Loucy (cell line): ENCODE measurements at regions not wholly inside any gene's neighbourhood (a gene's known extent, or its start where the extent isn't known, plus 50 kb on each side); places are given as distances from the start of the nearest gene placed in this dataset.

Experiments
- H2AFZ ChIP-seq: fragments of 200-600 bp; sonication (generic); 2 replicates; pipeline ENCODE4 v1.6.0; 2016; ENCODE audit warnings: antibody characterized with exemption, mild to moderate bottlenecking, low read length, moderate library complexity
- H3F3A ChIP-seq: fragments of 200-600 bp; 2 replicates; pipeline ENCODE4 v1.6.0; 2016; ENCODE audit warnings: antibody characterized with exemption, low read depth, mild to moderate bottlenecking
- H3K27me3 ChIP-seq: fragments of 200-600 bp; sonication (generic); 2 replicates; pipeline ENCODE4 v1.6.1; 2014; ENCODE audit warnings: low read length, mild to moderate bottlenecking; ENCODE audit not compliant: insufficient read depth, poor library complexity, severe bottlenecking
- H3K36me3 ChIP-seq: fragments of 200-600 bp; sonication (generic); 2 replicates; pipeline ENCODE4 v1.6.1; 2016; ENCODE audit warnings: low read length; ENCODE audit not compliant: insufficient read depth
- H3K4me1 ChIP-seq: fragments of 200-600 bp; sonication (generic); 2 replicates; pipeline ENCODE4 v1.5.1; 2014; ENCODE audit warnings: low read length, mild to moderate bottlenecking; ENCODE audit not compliant: insufficient read depth, poor library complexity, severe bottlenecking
- H3K4me2 ChIP-seq: fragments of 200-600 bp; sonication (generic); 2 replicates; pipeline ENCODE4 v1.6.0; 2014; ENCODE audit warnings: antibody characterized with exemption, low read length, low read depth, mild to moderate bottlenecking; ENCODE audit not compliant: poor library complexity, severe bottlenecking
- H3K4me3 ChIP-seq: fragments of 200-600 bp; sonication (generic); 2 replicates; pipeline ENCODE4 v1.5.1; 2014; ENCODE audit warnings: low read length, mild to moderate bottlenecking, mixed read lengths; ENCODE audit not compliant: poor library complexity, severe bottlenecking
- H3K79me2 ChIP-seq: fragments of 200-600 bp; sonication (generic); 2 replicates; pipeline ENCODE4 v1.6.1; 2014; ENCODE audit warnings: low read length; ENCODE audit not compliant: insufficient read depth
- H3K9ac ChIP-seq: fragments of 200-600 bp; sonication (generic); 2 replicates; pipeline ENCODE4 v1.6.0; 2014; ENCODE audit warnings: mild to moderate bottlenecking, low read depth, low read length, moderate library complexity; ENCODE audit not compliant: poor library complexity, severe bottlenecking
- H3K9me2 ChIP-seq: fragments of 200-600 bp; sonication (generic); replicated peaks from 2 replicates; pipeline ENCODE4 v1.6.1; 2016; ENCODE audit warnings: low read depth, low read length, mixed read lengths
- H3K9me3 ChIP-seq: fragments of 200-600 bp; sonication (generic); 2 replicates; pipeline ENCODE4 v1.6.1; 2014; ENCODE audit warnings: mild to moderate bottlenecking, antibody characterized with exemption, low read length, low read depth; ENCODE audit not compliant: insufficient read depth
- H4K20me1 ChIP-seq: fragments of 200-600 bp; sonication (generic); 2 replicates; pipeline ENCODE4 v1.6.0; 2014; ENCODE audit warnings: antibody characterized with exemption, low read length, mild to moderate bottlenecking; ENCODE audit not compliant: insufficient read depth, poor library complexity, severe bottlenecking
- CTCF ChIP-seq: fragments of 200-600 bp; sonication (generic); conservative IDR thresholded peaks from 2 replicates; pipeline ENCODE4 v1.5.1; 2014; ENCODE audit warnings: mild to moderate bottlenecking, antibody characterized with exemption, low read length
- EZH2phosphoT487 ChIP-seq: fragments of 200-600 bp; IDR thresholded peaks from 2 replicates; pipeline ENCODE4 v1.6.1; 2018; ENCODE audit warnings: antibody characterized with exemption, mild to moderate bottlenecking, moderate library complexity, borderline replicate concordance

GRCh38 chr21:17053321-17053720, 459.5 kb upstream of the CXADR start:
- Histone ChIP-seq H3K36me3 (no peaks in the 10 kb centered on the region), H3K4me1 (no peaks in the 10 kb centered on the region), H2AFZ (no peak overlapping the region), H3K27me3 (no peaks in the 10 kb centered on the region), H3K9me2 (no peaks in the 10 kb centered on the region), H3K9me3 (no peaks in the 10 kb centered on the region), H3K4me3 (no peak overlapping the region), H4K20me1 (no peaks in the 10 kb centered on the region), H3K9ac (no peak overlapping the region), H3K79me2 (no peaks in the 10 kb centered on the region), H3K4me2 (no peak overlapping the region), H3F3A (no peaks in the 10 kb centered on the region)
- no peak for TF ChIP-seq EZH2phosphoT487
- no peak for TF ChIP-seq CTCF

- Histone ChIP-seq H3K9me2 (no peaks in the 10 kb centered on the region), H2AFZ (no peak overlapping the region), H3K36me3 (no peaks in the 10 kb centered on the region), H3K27me3 (no peaks in the 10 kb centered on the region), H3K4me1 (no peaks in the 10 kb centered on the region), H3K4me2 (no peak overlapping the region), H3K4me3 (no peak overlapping the region), H4K20me1 (no peaks in the 10 kb centered on the region), H3K9me3 (no peaks in the 10 kb centered on the region; the same call in 1 of the 2 replicates), H3K9ac (no peak overlapping the region), H3K79me2 (no peaks in the 10 kb centered on the region), H3F3A (no peaks in the 10 kb centered on the region)
- no peak for TF ChIP-seq CTCF
- no peak for TF ChIP-seq EZH2phosphoT487
Measured at GRCh38 chr21:17059936-17060335, 452.9 kb upstream of the CXADR start.

DNA sequence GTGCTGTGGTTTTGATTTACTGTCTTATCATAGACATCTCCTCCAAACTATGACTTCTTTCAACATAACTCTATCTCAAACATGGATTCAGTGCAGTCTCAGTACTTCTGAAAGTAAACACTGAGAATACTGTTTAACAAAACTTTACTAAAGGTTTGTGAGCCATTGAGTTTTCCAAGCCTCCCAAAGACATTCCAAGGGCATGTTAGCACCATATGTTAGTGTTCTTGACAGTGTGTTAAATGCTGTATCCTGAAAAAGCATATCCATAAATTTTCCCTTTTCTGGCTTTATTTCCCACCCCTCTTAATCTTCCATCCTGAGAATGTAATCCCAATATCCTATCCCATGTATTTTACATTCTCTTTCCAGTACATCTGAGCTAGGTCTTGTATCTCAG, 446.8 kb upstream of the CXADR start:
- no peak for TF ChIP-seq CTCF
- TF ChIP-seq EZH2phosphoT487: no peak
- H3K4me2 ChIP-seq: no peak overlapping the region
- no peaks in the 10 kb centered on the region for H3K9me2 ChIP-seq
- no peaks in the 10 kb centered on the region for H4K20me1 ChIP-seq
- H3K4me1 ChIP-seq: no peaks in the 10 kb centered on the region
- no peaks in the 10 kb centered on the region for H3K36me3 ChIP-seq
- H3K27me3 ChIP-seq: no peaks in the 10 kb centered on the region
- no peak overlapping the region for H2AFZ ChIP-seq
- no peaks in the 10 kb centered on the region for H3F3A ChIP-seq
- no peaks in the 10 kb centered on the region for H3K79me2 ChIP-seq
- no peaks in the 10 kb centered on the region for H3K9me3 ChIP-seq
- H3K4me3 ChIP-seq: no peak overlapping the region
- no peak overlapping the region for H3K9ac ChIP-seq
